Nephron (organoid): ENCODE measurements at regions not wholly inside any gene's neighbourhood (a gene's known extent, or its start where the extent isn't known, plus 50 kb on each side); places are given as distances from the start of the nearest gene placed in this dataset.

Experiments
- H3K27ac Mint-ChIP-seq, 3 experiments: 2 replicates each; pipeline ENCODE4 v1.8.0; 2020; ENCODE audit warnings: mixed read lengths in 3 of 3, mild to moderate bottlenecking in 2 of 3, moderate library complexity in 1 of 3
- H3K27me3 Mint-ChIP-seq: 2 replicates; pipeline ENCODE4 v1.8.0; 2021; ENCODE audit warnings: low read depth, mild to moderate bottlenecking, moderate library complexity, mixed read lengths
- H3K36me3 Mint-ChIP-seq: 2 replicates; pipeline ENCODE4 v1.8.0; 2020; ENCODE audit warnings: low read depth, mixed read lengths
- H3K4me1 Mint-ChIP-seq: 2 replicates; pipeline ENCODE4 v1.8.0; 2020; ENCODE audit warnings: mixed read lengths
- H3K4me3 Mint-ChIP-seq, 3 experiments: 2 replicates each; pipeline ENCODE4 v1.8.0; 2020; ENCODE audit warnings: mild to moderate bottlenecking in 3 of 3, mixed read lengths in 3 of 3, moderate library complexity in 2 of 3
- H3K9me3 Mint-ChIP-seq: 2 replicates; pipeline ENCODE4 v1.8.0; 2020; ENCODE audit warnings: mixed read lengths
- CTCF ChIP-seq, 3 experiments: fragments of 200-600 bp; sonication (generic); IDR thresholded peaks; one replicate each; pipeline ENCODE4 v1.5.0; 2021; ENCODE audit warnings: antibody characterized with exemption in 3 of 3; ENCODE audit not compliant: unreplicated experiment in 3 of 3

- Mint-ChIP-seq H3K9me3 (no peaks in the 10 kb centered on the region), H3K4me1 (peaks cover 1% of the 10 kb centered on the region), H3K36me3 (no peaks in the 10 kb centered on the region), H3K4me3 (no peak overlapping the region), H3K27me3 (peaks cover 8% of the 10 kb centered on the region), H3K27ac (no peak overlapping the region)
- no peak for TF ChIP-seq CTCF (IDR thresholded peaks at IDR 0.05; ENCODE audit: unreplicated experiment in 3 of 3)
Measured at GRCh38 chr14:76551906-76552305, 176.0 kb downstream of the ESRRB start.

- Mint-ChIP-seq H3K27ac (no peak overlapping the region), H3K9me3 (peaks cover 4% of the 10 kb centered on the region), H3K27me3 (peaks cover 12% of the 10 kb centered on the region), H3K4me3 (no peak overlapping the region), H3K36me3 (no peaks in the 10 kb centered on the region), H3K4me1 (no peaks in the 10 kb centered on the region)
- no peak for TF ChIP-seq CTCF (IDR thresholded peaks at IDR 0.05; ENCODE audit: unreplicated experiment in 3 of 3)
Measured at GRCh38 chr14:76564471-76565422, 188.8 kb downstream of the ESRRB start.

- TF ChIP-seq CTCF (IDR thresholded peaks at IDR 0.05; ENCODE audit: unreplicated experiment in 3 of 3), result no peak
- no peaks in the 10 kb centered on the region for H3K4me1 Mint-ChIP-seq
- peaks cover 14% of the 10 kb centered on the region for H3K27me3 Mint-ChIP-seq
- no peak overlapping the region for H3K4me3 Mint-ChIP-seq
- peaks cover 4% of the 10 kb centered on the region for H3K9me3 Mint-ChIP-seq
- H3K27ac Mint-ChIP-seq, result no peak overlapping the region
- no peaks in the 10 kb centered on the region for H3K36me3 Mint-ChIP-seq
Measured at GRCh38 chr14:76566439-76566838, 190.5 kb downstream of the ESRRB start.

- no peak for TF ChIP-seq CTCF (IDR thresholded peaks at IDR 0.05; ENCODE audit: unreplicated experiment in 3 of 3)
- peaks cover under 1% of the 10 kb centered on the region for H3K9me3 Mint-ChIP-seq
- H3K4me1 Mint-ChIP-seq, result peaks cover 8% of the 10 kb centered on the region
- no peaks in the 10 kb centered on the region for H3K36me3 Mint-ChIP-seq
- no peak overlapping the region for H3K4me3 Mint-ChIP-seq
- H3K27me3 Mint-ChIP-seq, result peaks cover 26% of the 10 kb centered on the region
- no peak overlapping the region for H3K27ac Mint-ChIP-seq
Measured at GRCh38 chr14:76574416-76575095, 186.7 kb upstream of the VASH1 start.

- peaks cover 8% of the 10 kb centered on the region for H3K4me1 Mint-ChIP-seq
- no peak for TF ChIP-seq CTCF (IDR thresholded peaks at IDR 0.05; ENCODE audit: unreplicated experiment in 3 of 3)
- no peak overlapping the region for H3K4me3 Mint-ChIP-seq
- no peaks in the 10 kb centered on the region for H3K9me3 Mint-ChIP-seq
- no peak overlapping the region for H3K27ac Mint-ChIP-seq
- H3K36me3 Mint-ChIP-seq, result no peaks in the 10 kb centered on the region
- H3K27me3 Mint-ChIP-seq, result peaks cover 26% of the 10 kb centered on the region
Measured at GRCh38 chr14:76575108-76575507, 186.2 kb upstream of the VASH1 start.
